ENCODE measurements at regions not wholly inside any gene's neighbourhood (a gene's known extent, or its start where the extent isn't known, plus 50 kb on each side); places are given as distances from the start of the nearest gene placed in this dataset.

DNA sequence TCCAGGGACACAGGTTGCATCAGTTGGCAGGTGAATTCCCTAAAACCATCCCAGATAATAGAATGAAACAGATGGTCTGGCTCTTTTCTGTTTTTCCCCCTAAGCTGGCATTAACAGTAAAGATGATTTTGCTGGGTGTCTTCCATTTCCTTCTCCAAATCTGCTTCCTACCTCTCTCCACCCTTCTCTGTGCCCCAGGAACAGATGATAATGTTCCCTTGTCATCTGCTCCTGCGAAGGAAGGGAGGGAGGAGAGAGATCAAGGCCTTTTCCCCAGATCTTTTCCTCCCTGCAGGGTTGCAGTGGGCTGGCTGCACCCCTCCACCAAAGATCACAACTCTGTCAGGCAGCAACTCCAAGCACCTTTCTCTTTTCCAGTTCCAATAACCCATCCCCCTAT lies 156.5 kb upstream of the PRDM1 start (continued):
- TF ChIP-seq, protein P1, sequence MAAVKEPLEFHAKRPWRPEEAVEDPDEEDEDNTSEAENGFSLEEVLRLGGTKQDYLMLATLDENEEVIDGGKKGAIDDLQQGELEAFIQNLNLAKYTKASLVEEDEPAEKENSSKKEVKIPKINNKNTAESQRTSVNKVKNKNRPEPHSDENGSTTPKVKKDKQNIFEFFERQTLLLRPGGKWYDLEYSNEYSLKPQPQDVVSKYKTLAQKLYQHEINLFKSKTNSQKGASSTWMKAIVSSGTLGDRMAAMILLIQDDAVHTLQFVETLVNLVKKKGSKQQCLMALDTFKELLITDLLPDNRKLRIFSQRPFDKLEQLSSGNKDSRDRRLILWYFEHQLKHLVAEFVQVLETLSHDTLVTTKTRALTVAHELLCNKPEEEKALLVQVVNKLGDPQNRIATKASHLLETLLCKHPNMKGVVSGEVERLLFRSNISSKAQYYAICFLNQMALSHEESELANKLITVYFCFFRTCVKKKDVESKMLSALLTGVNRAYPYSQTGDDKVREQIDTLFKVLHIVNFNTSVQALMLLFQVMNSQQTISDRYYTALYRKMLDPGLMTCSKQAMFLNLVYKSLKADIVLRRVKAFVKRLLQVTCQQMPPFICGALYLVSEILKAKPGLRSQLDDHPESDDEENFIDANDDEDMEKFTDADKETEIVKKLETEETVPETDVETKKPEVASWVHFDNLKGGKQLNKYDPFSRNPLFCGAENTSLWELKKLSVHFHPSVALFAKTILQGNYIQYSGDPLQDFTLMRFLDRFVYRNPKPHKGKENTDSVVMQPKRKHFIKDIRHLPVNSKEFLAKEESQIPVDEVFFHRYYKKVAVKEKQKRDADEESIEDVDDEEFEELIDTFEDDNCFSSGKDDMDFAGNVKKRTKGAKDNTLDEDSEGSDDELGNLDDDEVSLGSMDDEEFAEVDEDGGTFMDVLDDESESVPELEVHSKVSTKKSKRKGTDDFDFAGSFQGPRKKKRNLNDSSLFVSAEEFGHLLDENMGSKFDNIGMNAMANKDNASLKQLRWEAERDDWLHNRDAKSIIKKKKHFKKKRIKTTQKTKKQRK (IDR thresholded peaks at IDR 0.05; ENCODE audit: low read length) = no peak
- TF ChIP-seq ZSCAN25 (CRISPR knock-in tag; IDR thresholded peaks at IDR 0.05) (no peak), SRY (CRISPR knock-in tag; IDR thresholded peaks at IDR 0.05) (no peak), STAT5B (CRISPR knock-in tag; IDR thresholded peaks at IDR 0.05) (no peak), ZNF556 (CRISPR knock-in tag; IDR thresholded peaks at IDR 0.05; ENCODE audit: borderline replicate concordance) (no peak), RBM22 (optimal IDR thresholded peaks at IDR 0.05; ENCODE audit: low read length) (no peak), ZNF891 (CRISPR knock-in tag; IDR thresholded peaks at IDR 0.05) (no peak), MATR3 (CRISPR knock-in tag; IDR thresholded peaks at IDR 0.05) (no peak), MBD4 (IDR thresholded peaks at IDR 0.05; ENCODE audit: borderline replicate concordance, low read length) (no peak)
- TF ChIP-seq, protein P2, sequence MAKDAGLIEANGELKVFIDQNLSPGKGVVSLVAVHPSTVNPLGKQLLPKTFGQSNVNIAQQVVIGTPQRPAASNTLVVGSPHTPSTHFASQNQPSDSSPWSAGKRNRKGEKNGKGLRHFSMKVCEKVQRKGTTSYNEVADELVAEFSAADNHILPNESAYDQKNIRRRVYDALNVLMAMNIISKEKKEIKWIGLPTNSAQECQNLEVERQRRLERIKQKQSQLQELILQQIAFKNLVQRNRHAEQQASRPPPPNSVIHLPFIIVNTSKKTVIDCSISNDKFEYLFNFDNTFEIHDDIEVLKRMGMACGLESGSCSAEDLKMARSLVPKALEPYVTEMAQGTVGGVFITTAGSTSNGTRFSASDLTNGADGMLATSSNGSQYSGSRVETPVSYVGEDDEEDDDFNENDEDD (CRISPR knock-in tag; IDR thresholded peaks at IDR 0.05; ENCODE audit: borderline replicate concordance) = no peak
- TF ChIP-seq, protein P3, sequence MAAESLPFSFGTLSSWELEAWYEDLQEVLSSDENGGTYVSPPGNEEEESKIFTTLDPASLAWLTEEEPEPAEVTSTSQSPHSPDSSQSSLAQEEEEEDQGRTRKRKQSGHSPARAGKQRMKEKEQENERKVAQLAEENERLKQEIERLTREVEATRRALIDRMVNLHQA (CRISPR knock-in tag; IDR thresholded peaks at IDR 0.05) = no peak
